ENCODE measurements at regions not wholly inside any gene's neighbourhood (a gene's known extent, or its start where the extent isn't known, plus 50 kb on each side); places are given as distances from the start of the nearest gene placed in this dataset.

DNA sequence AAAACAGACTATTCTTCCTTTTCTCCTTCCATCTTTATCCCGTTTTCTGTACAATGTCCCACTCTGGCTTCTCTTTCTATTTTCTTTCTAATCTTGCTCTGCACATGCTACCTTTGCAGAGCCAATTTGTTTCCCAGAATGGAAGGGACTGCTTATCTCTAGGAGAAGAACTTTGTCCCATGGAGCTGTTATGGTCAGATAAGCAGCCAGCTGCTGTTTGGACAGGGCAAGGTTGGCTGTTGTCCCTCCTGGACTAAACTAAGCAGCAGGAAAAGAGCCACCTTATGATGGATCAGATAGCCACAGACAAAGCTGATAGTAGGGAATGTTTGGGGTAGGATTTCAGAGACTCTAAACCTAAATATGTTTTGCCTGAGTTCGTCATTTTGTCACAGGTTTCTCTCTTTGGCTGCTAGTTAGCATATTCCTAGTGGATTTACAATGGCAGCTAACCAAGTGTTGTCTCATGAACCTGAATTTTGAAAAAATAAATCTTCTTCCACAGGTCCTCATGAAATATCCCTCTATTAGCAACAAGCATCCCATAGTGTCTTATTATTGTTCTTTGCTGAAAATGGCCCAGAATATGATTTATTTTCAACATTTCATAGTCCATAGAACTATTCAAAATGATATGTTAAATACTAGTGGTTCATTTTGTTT is 262.8 kb downstream of the SLC16A7 start:
- Histone ChIP-seq H3K9me2 (replicated peaks; ENCODE audit: control insufficient read depth, low read length) (no peaks in the 10 kb centered on the region), H3K79me2 (ENCODE audit: control insufficient read depth, low read length) (no peaks in the 10 kb centered on the region), H4K20me1 (ENCODE audit: control insufficient read depth, insufficient read depth, low read depth, low read length) (no peaks in the 10 kb centered on the region), H3K9me3 (ENCODE audit: control insufficient read depth, insufficient read depth, low read length) (no peaks in the 10 kb centered on the region), H3K27ac (ENCODE audit: low read depth, low read length) (no peak overlapping the region), H3K4me3 (ENCODE audit: low read length) (no peak overlapping the region), H3K4me2 (ENCODE audit: low read length) (no peak overlapping the region), H3K27me3 (ENCODE audit: control insufficient read depth, low read length) (no peaks in the 10 kb centered on the region), H3F3A (ENCODE audit: control insufficient read depth, insufficient read depth) (no peaks in the 10 kb centered on the region), H3K4me1 (ENCODE audit: control insufficient read depth, low read length) (no peaks in the 10 kb centered on the region), H3K36me3 (ENCODE audit: control insufficient read depth, low read length) (no peaks in the 10 kb centered on the region)
- TF ChIP-seq CTCF (IDR thresholded peaks at IDR 0.05; ENCODE audit: low read depth, low read length, poor library complexity, severe bottlenecking) (no peak), EZH2phosphoT487 (IDR thresholded peaks at IDR 0.05; ENCODE audit: borderline replicate concordance, low read length) (no peak)

DNA sequence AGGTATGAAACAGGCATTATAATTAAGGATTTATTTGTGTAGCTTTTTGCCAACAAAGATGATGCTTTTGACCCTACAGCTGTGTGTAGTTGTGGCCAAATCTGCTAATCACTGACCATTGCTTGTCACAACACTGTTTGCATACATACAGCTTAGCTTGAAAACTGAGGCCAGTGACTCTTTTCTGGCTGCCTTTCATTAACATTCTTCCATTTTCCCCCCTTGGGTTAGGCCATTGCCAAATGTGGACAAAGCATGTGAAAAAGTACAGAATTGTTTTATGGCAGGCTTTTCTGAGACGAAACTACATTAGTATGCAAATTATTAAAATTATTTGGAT is 263.3 kb downstream of the SLC16A7 start:
- Histone ChIP-seq H4K20me1 (ENCODE audit: control insufficient read depth, insufficient read depth, low read depth, low read length) (no peaks in the 10 kb centered on the region), H3K4me1 (ENCODE audit: control insufficient read depth, low read length) (no peaks in the 10 kb centered on the region), H3K4me3 (ENCODE audit: low read length) (no peak overlapping the region), H3K4me2 (ENCODE audit: low read length) (no peak overlapping the region), H3K79me2 (ENCODE audit: control insufficient read depth, low read length) (no peaks in the 10 kb centered on the region), H3K9me2 (replicated peaks; ENCODE audit: control insufficient read depth, low read length) (no peaks in the 10 kb centered on the region), H3K27me3 (ENCODE audit: control insufficient read depth, low read length) (no peaks in the 10 kb centered on the region), H3K9me3 (ENCODE audit: control insufficient read depth, insufficient read depth, low read length) (no peaks in the 10 kb centered on the region), H3F3A (ENCODE audit: control insufficient read depth, insufficient read depth) (no peaks in the 10 kb centered on the region), H3K36me3 (ENCODE audit: control insufficient read depth, low read length) (no peaks in the 10 kb centered on the region), H3K27ac (ENCODE audit: low read depth, low read length) (no peak overlapping the region)
- no peak for TF ChIP-seq EZH2phosphoT487 (IDR thresholded peaks at IDR 0.05; ENCODE audit: borderline replicate concordance, low read length)
- no peak for TF ChIP-seq CTCF (IDR thresholded peaks at IDR 0.05; ENCODE audit: low read depth, low read length, poor library complexity, severe bottlenecking)

GRCh38 chr12:59861635-59862034 is 265.8 kb downstream of the SLC16A7 start:
- Histone ChIP-seq H3K27me3 (ENCODE audit: control insufficient read depth, low read length) (no peaks in the 10 kb centered on the region), H3K27ac (ENCODE audit: low read depth, low read length) (no peak overlapping the region), H3K4me1 (ENCODE audit: control insufficient read depth, low read length) (no peaks in the 10 kb centered on the region), H3K9me3 (ENCODE audit: control insufficient read depth, insufficient read depth, low read length) (no peaks in the 10 kb centered on the region), H3K4me2 (ENCODE audit: low read length) (no peak overlapping the region), H3K9me2 (replicated peaks; ENCODE audit: control insufficient read depth, low read length) (no peaks in the 10 kb centered on the region), H4K20me1 (ENCODE audit: control insufficient read depth, insufficient read depth, low read depth, low read length) (no peaks in the 10 kb centered on the region), H3K4me3 (ENCODE audit: low read length) (no peak overlapping the region), H3K36me3 (ENCODE audit: control insufficient read depth, low read length) (no peaks in the 10 kb centered on the region), H3F3A (ENCODE audit: control insufficient read depth, insufficient read depth) (no peaks in the 10 kb centered on the region), H3K79me2 (ENCODE audit: control insufficient read depth, low read length) (no peaks in the 10 kb centered on the region)
- TF ChIP-seq CTCF (IDR thresholded peaks at IDR 0.05; ENCODE audit: low read depth, low read length, poor library complexity, severe bottlenecking): no peak
- no peak for TF ChIP-seq EZH2phosphoT487 (IDR thresholded peaks at IDR 0.05; ENCODE audit: borderline replicate concordance, low read length)

Data from DOHH2 (cell line).